HL-60 (cell line): ENCODE measurements at regions not wholly inside any gene's neighbourhood (a gene's known extent, or its start where the extent isn't known, plus 50 kb on each side); places are given as distances from the start of the nearest gene placed in this dataset.

ENCODE experiments used
- CTCF ChIP-seq: IDR thresholded peaks from one replicate; pipeline ENCODE4 v1.5.1; 2011; ENCODE audit warnings: low read length, control low read depth, inconsistent platforms; ENCODE audit not compliant: insufficient read depth
- GABPA ChIP-seq: IDR thresholded peaks from 2 replicates; pipeline ENCODE4 v1.6.1; 2012; ENCODE audit warnings: low read depth
- POLR2AphosphoS5 ChIP-seq: IDR thresholded peaks from 2 replicates; pipeline ENCODE4 v1.6.1; 2012; ENCODE audit warnings: low read depth
- REST ChIP-seq: IDR thresholded peaks from 2 replicates; pipeline ENCODE4 v1.6.1; 2012; ENCODE audit warnings: low read depth; ENCODE audit not compliant: insufficient replicate concordance

GRCh38 chr3:159258934-159259333 lies 457.1 kb downstream of the MFSD1 start:
- TF ChIP-seq CTCF (no peak), POLR2AphosphoS5 (no peak), REST (no peak), GABPA (no peak)
